HEK293 (cell line): ENCODE measurements at regions not wholly inside any gene's neighbourhood (a gene's known extent, or its start where the extent isn't known, plus 50 kb on each side); places are given as distances from the start of the nearest gene placed in this dataset.

Source experiments
- CTCF ChIA-PET: fragments of 350-600 bp; formaldehyde crosslinking; extraction: SDS; loops from one replicate; lab custom pipeline; 2021; ENCODE audit warnings: antibody characterized with exemption; lab: Yijun Ruan, JAX
- POLR2A ChIA-PET: fragments of 300-600 bp; formaldehyde crosslinking; extraction: SDS; loops from one replicate; lab custom pipeline; 2020; ENCODE audit warnings: antibody characterized with exemption, inconsistent platforms; lab: Yijun Ruan, JAX
- H3K27ac ChIP-seq: fragments of 200-500 bp; sonication (Bioruptor generic); 2 replicates; pipeline ENCODE4 v1.5.1; 2014; ENCODE audit warnings: low read depth, low read length, control low read depth, inconsistent platforms; ENCODE audit errors: extremely low read depth
- H3K36me3 ChIP-seq, 2 experiments: fragments of 200-500 bp in 1 of 2; sonication (Bioruptor generic) in 1 of 2; 1 replicate in 1 of 2; 2 replicates in 1 of 2; pipeline ENCODE4 v1.5.1; 2014 to 2017; ENCODE audit warnings: inconsistent platforms in 2 of 2, low read length in 2 of 2; ENCODE audit not compliant: control insufficient read depth in 2 of 2, insufficient read depth in 1 of 2
- H3K4me1 ChIP-seq: fragments of 200-500 bp; sonication (Bioruptor generic); 2 replicates; pipeline ENCODE4 v1.5.1; 2014; ENCODE audit warnings: mild to moderate bottlenecking, low read length, inconsistent platforms; ENCODE audit not compliant: control insufficient read depth, insufficient read depth
- H3K4me3 ChIP-seq: 2 replicates; pipeline ENCODE4 v1.5.1; 2011; ENCODE audit warnings: low read depth, mild to moderate bottlenecking, control low read depth, low read length, moderate library complexity
- H3K9me3 ChIP-seq: fragments of 200-500 bp; sonication (Bioruptor generic); 2 replicates; pipeline ENCODE4 v1.5.1; 2014; ENCODE audit warnings: low read depth, low read length, inconsistent platforms; ENCODE audit not compliant: control insufficient read depth, insufficient read depth
- GLI2 ChIP-seq: fragments of 450-650 bp; formaldehyde crosslinking; IDR thresholded peaks from 2 replicates; pipeline ENCODE4; 2017; ENCODE audit warnings: missing biosample characterization, missing genetic modification characterization, low read depth, borderline replicate concordance
- GLIS2 ChIP-seq: fragments of 450-650 bp; formaldehyde crosslinking; IDR thresholded peaks from 2 replicates; pipeline ENCODE4 v1.5.1; 2016; ENCODE audit warnings: missing biosample characterization, missing genetic modification characterization
- KLF1 ChIP-seq: fragments of 450-650 bp; formaldehyde crosslinking; IDR thresholded peaks from 2 replicates; pipeline ENCODE4 v1.5.1; 2016; ENCODE audit warnings: missing biosample characterization, missing genetic modification characterization
- KLF17 ChIP-seq: fragments of 450-650 bp; formaldehyde crosslinking; IDR thresholded peaks from 2 replicates; pipeline ENCODE4 v1.5.1; 2016; ENCODE audit warnings: missing biosample characterization, missing genetic modification characterization
- MEIS1 ChIP-seq: sonication (generic); formaldehyde crosslinking; IDR thresholded peaks from 2 replicates; pipeline ENCODE4 v1.8.1; 2022; ENCODE audit warnings: missing genetic modification reagents, mild to moderate bottlenecking, borderline replicate concordance
- ZBTB17 ChIP-seq: fragments of 450-650 bp; formaldehyde crosslinking; IDR thresholded peaks from 2 replicates; pipeline ENCODE4 v1.5.1; 2016; ENCODE audit warnings: missing biosample characterization, missing genetic modification characterization
- ZBTB48 ChIP-seq: fragments of 450-650 bp; formaldehyde crosslinking; IDR thresholded peaks from 2 replicates; pipeline ENCODE4 v1.5.1; 2016; ENCODE audit warnings: missing biosample characterization, missing genetic modification characterization
- ZFP37 ChIP-seq: fragments of 450-650 bp; formaldehyde crosslinking; IDR thresholded peaks from 2 replicates; pipeline ENCODE4 v1.5.1; 2016; ENCODE audit warnings: missing biosample characterization, missing genetic modification characterization
- ZNF114 ChIP-seq: fragments of 450-650 bp; formaldehyde crosslinking; IDR thresholded peaks from 2 replicates; pipeline ENCODE4 v1.5.0; 2017; ENCODE audit warnings: missing biosample characterization, missing genetic modification characterization
- ZNF121 ChIP-seq: fragments of 450-650 bp; formaldehyde crosslinking; IDR thresholded peaks from 2 replicates; pipeline ENCODE4 v1.5.1; 2016; ENCODE audit warnings: missing biosample characterization, missing genetic modification characterization
- ZNF223 ChIP-seq: fragments of 450-650 bp; formaldehyde crosslinking; IDR thresholded peaks from 2 replicates; pipeline ENCODE4 v1.5.1; 2016; ENCODE audit warnings: missing biosample characterization, missing genetic modification characterization
- ZNF280D ChIP-seq: fragments of 450-650 bp; formaldehyde crosslinking; IDR thresholded peaks from 2 replicates; pipeline ENCODE4 v1.5.1; 2016; ENCODE audit warnings: missing biosample characterization, missing genetic modification characterization
- ZNF324 ChIP-seq: fragments of 450-650 bp; formaldehyde crosslinking; IDR thresholded peaks from 2 replicates; pipeline ENCODE4 v1.5.1; 2016; ENCODE audit warnings: missing biosample characterization, missing genetic modification characterization
- ZNF350 ChIP-seq: fragments of 450-650 bp; formaldehyde crosslinking; IDR thresholded peaks from 2 replicates; pipeline ENCODE4 v1.5.0; 2017; ENCODE audit warnings: missing biosample characterization, mild to moderate bottlenecking, missing genetic modification characterization
- ZNF37A ChIP-seq: fragments of 450-650 bp; IDR thresholded peaks from 2 replicates; pipeline ENCODE4 v1.5.1; 2018; ENCODE audit warnings: missing biosample characterization, missing genetic modification characterization
- ZNF394 ChIP-seq: fragments of 450-650 bp; formaldehyde crosslinking; IDR thresholded peaks from 2 replicates; pipeline ENCODE4 v1.5.1; 2016; ENCODE audit warnings: missing biosample characterization, missing genetic modification characterization, mild to moderate bottlenecking, moderate library complexity, borderline replicate concordance
- ZNF416 ChIP-seq: fragments of 450-650 bp; formaldehyde crosslinking; IDR thresholded peaks from 2 replicates; pipeline ENCODE4 v1.5.1; 2016; ENCODE audit warnings: missing biosample characterization, missing genetic modification characterization
- ZNF48 ChIP-seq: fragments of 450-650 bp; formaldehyde crosslinking; IDR thresholded peaks from 2 replicates; pipeline ENCODE4 v1.5.1; 2016; ENCODE audit warnings: missing biosample characterization, missing genetic modification characterization
- ZNF530 ChIP-seq: fragments of 450-650 bp; formaldehyde crosslinking; IDR thresholded peaks from 2 replicates; pipeline ENCODE4 v1.5.1; 2016; ENCODE audit warnings: low read depth, missing biosample characterization, missing genetic modification characterization
- ZNF555 ChIP-seq: fragments of 450-650 bp; formaldehyde crosslinking; conservative IDR thresholded peaks from 2 replicates; pipeline ENCODE4 v1.5.1; 2017; ENCODE audit warnings: missing biosample characterization, mild to moderate bottlenecking, missing genetic modification characterization, inconsistent platforms
- ZNF571 ChIP-seq: fragments of 450-650 bp; formaldehyde crosslinking; IDR thresholded peaks from 2 replicates; pipeline ENCODE4 v1.5.0; 2017; ENCODE audit warnings: missing biosample characterization, missing genetic modification characterization
- ZNF585B ChIP-seq: fragments of 450-650 bp; formaldehyde crosslinking; IDR thresholded peaks from 2 replicates; pipeline ENCODE4 v1.5.1; 2016; ENCODE audit warnings: missing biosample characterization, missing genetic modification characterization
- ZNF658 ChIP-seq: fragments of 450-650 bp; formaldehyde crosslinking; IDR thresholded peaks from 2 replicates; pipeline ENCODE4; 2016; ENCODE audit warnings: missing biosample characterization, missing genetic modification characterization
- ZNF677 ChIP-seq: fragments of 450-650 bp; IDR thresholded peaks from 2 replicates; pipeline ENCODE4 v1.5.0; 2018; ENCODE audit warnings: missing biosample characterization, mild to moderate bottlenecking, missing genetic modification characterization, moderate library complexity
- ZNF76 ChIP-seq: fragments of 450-650 bp; formaldehyde crosslinking; IDR thresholded peaks from 2 replicates; pipeline ENCODE4; 2016; ENCODE audit warnings: low read depth, missing biosample characterization, missing genetic modification characterization, borderline replicate concordance
- ZNF777 ChIP-seq: fragments of 450-650 bp; formaldehyde crosslinking; IDR thresholded peaks from 2 replicates; pipeline ENCODE4 v1.5.1; 2017; ENCODE audit warnings: missing biosample characterization, missing genetic modification characterization, borderline replicate concordance
- ZNF785 ChIP-seq: fragments of 450-650 bp; formaldehyde crosslinking; IDR thresholded peaks from 2 replicates; pipeline ENCODE4 v1.5.1; 2016; ENCODE audit warnings: missing biosample characterization, missing genetic modification characterization
- ZNF837 ChIP-seq: fragments of 450-650 bp; formaldehyde crosslinking; IDR thresholded peaks from 2 replicates; pipeline ENCODE4 v1.5.1; 2016; ENCODE audit warnings: missing biosample characterization, missing genetic modification characterization
- ZXDB ChIP-seq: fragments of 450-650 bp; formaldehyde crosslinking; IDR thresholded peaks from 2 replicates; pipeline ENCODE4 v1.5.1; 2016; ENCODE audit warnings: missing biosample characterization, missing genetic modification characterization

- ChIA-PET POLR2A (no interaction called here), CTCF (no interaction called here)
- TF ChIP-seq ZNF555 (tag by site-specific recombination) (no peak), ZNF350 (tag by site-specific recombination) (no peak), MEIS1 (CRISPR knock-in tag) (no peak), ZBTB48 (tag by site-specific recombination) (no peak), ZNF571 (no peak), ZNF530 (tag by site-specific recombination) (no peak), GLIS2 (tag by site-specific recombination) (no peak), ZNF677 (tag by site-specific recombination) (no peak), ZNF785 (tag by site-specific recombination) (no peak), ZNF324 (tag by site-specific recombination) (no peak), ZNF416 (tag by site-specific recombination) (no peak), ZXDB (tag by site-specific recombination) (no peak), ZNF777 (tag by site-specific recombination) (no peak)
- Histone ChIP-seq H3K4me3 (no peak overlapping the region), H3K36me3 (no peaks in the 10 kb centered on the region), H3K9me3 (no peaks in the 10 kb centered on the region), H3K4me1 (no peaks in the 10 kb centered on the region), H3K27ac (no peak overlapping the region)
These were observed 106.0 kb upstream of the BNC2 start for GRCh38 chr9:16976427-16976826.

- H3K4me3 ChIP-seq, result no peak overlapping the region
- no peak overlapping the region for H3K27ac ChIP-seq
- no peak for TF ChIP-seq ZNF121 (tag by site-specific recombination)
- TF ChIP-seq ZNF223 (tag by site-specific recombination), result no peak
- TF ChIP-seq ZFP37, result no peak
- TF ChIP-seq KLF1 (tag by site-specific recombination), result no peak
- no peak for TF ChIP-seq ZNF785 (tag by site-specific recombination)
- TF ChIP-seq ZNF837 (tag by site-specific recombination), result no peak
- no peak for TF ChIP-seq ZNF37A (tag by site-specific recombination)
- no peak for TF ChIP-seq ZNF394
- no peak for TF ChIP-seq KLF17
- no peak for TF ChIP-seq ZNF76 (tag by site-specific recombination)
- no peak for TF ChIP-seq ZNF114
- TF ChIP-seq ZBTB17, result no peak
- no peak for TF ChIP-seq ZNF585B (tag by site-specific recombination)
- no peak for TF ChIP-seq ZNF48 (tag by site-specific recombination)
- TF ChIP-seq ZNF280D (tag by site-specific recombination), result no peak
- no peak for TF ChIP-seq GLI2
- no peak for TF ChIP-seq ZNF658
- TF ChIP-seq, all 188 proteins: peak for 0
- Histone ChIP-seq H3K4me1 (no peaks in the 10 kb centered on the region), H3K36me3 (no peaks in the 10 kb centered on the region), H3K9me3 (no peaks in the 10 kb centered on the region)
- ChIA-PET POLR2A (no interaction called here), CTCF (interaction anchor here (0.6 kb wide), 1 partner anchor 130 kb away, joined by 3 read pairs; no protein-coding TSS in a partner anchor)
These were observed 104.0 kb upstream of the BNC2 start for GRCh38 chr9:16974436-16974835.
